Vagina (tissue), 2 donors: ENCODE measurements at regions not wholly inside any gene's neighbourhood (a gene's known extent, or its start where the extent isn't known, plus 50 kb on each side); places are given as distances from the start of the nearest gene placed in this dataset.

ENCODE experiments used
- POLR2A ChIP-seq, 2 donors: fragments of 450-650 bp; IDR thresholded peaks; one replicate each; pipeline ENCODE4 v1.6.1; 2017; ENCODE audit warnings: antibody characterized with exemption in 2 of 2, mild to moderate bottlenecking in 2 of 2, moderate library complexity in 2 of 2
- TF ChIP-seq, protein P1 (sequence below), 3 experiments: fragments of 450-650 bp in 2 of 3; fragments of 200-600 bp in 1 of 3; sonication (generic) in 1 of 3; IDR thresholded peaks; one replicate each; pipeline ENCODE4 v1.5.1; 2017 to 2019; ENCODE audit warnings: antibody characterized with exemption in 3 of 3, mild to moderate bottlenecking in 2 of 3, moderate library complexity in 2 of 3

DNA sequence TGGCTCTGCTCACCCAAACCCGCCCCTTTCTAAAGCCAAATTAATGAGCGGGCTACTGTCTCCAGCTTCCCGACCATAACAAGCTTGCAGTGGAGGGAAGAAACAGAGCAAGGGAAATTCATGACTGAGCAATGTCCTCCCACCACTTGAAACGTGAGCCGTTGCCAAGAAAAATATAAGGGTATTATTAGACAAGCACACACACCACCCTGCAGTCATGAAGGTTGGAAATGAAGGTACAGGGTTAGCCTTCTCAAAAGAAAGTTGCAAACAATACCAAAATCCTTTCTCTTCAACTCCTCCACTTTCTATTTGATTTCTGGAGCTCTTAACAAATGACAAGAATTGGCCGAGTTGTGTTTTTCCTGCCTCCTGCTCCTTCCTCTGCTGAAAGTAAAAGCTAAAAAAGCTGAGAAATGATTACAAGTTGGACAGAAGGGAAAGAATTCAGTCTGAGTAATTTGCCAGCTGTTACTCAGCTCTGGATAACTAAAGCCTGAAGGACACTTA is 151.1 kb upstream of the B3GAT2 start:
- TF ChIP-seq, protein P1, sequence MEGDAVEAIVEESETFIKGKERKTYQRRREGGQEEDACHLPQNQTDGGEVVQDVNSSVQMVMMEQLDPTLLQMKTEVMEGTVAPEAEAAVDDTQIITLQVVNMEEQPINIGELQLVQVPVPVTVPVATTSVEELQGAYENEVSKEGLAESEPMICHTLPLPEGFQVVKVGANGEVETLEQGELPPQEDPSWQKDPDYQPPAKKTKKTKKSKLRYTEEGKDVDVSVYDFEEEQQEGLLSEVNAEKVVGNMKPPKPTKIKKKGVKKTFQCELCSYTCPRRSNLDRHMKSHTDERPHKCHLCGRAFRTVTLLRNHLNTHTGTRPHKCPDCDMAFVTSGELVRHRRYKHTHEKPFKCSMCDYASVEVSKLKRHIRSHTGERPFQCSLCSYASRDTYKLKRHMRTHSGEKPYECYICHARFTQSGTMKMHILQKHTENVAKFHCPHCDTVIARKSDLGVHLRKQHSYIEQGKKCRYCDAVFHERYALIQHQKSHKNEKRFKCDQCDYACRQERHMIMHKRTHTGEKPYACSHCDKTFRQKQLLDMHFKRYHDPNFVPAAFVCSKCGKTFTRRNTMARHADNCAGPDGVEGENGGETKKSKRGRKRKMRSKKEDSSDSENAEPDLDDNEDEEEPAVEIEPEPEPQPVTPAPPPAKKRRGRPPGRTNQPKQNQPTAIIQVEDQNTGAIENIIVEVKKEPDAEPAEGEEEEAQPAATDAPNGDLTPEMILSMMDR (IDR thresholded peaks at IDR 0.05): no peak
- no peak for TF ChIP-seq POLR2A (IDR thresholded peaks at IDR 0.05)
